Left kidney (tissue), 1 donor: ENCODE measurements at regions not wholly inside any gene's neighbourhood (a gene's known extent, or its start where the extent isn't known, plus 50 kb on each side); places are given as distances from the start of the nearest gene placed in this dataset.
"Not testable (repeated sequence)": the region's sequence is repeated elsewhere in the genome, so short reads cannot be mapped to it uniquely, and the experiment has no call there.

Experiments
- DNase-seq: peaks from one replicate; pipeline ENCODE4 v3.0.0-alpha.2; 2013

DNA sequence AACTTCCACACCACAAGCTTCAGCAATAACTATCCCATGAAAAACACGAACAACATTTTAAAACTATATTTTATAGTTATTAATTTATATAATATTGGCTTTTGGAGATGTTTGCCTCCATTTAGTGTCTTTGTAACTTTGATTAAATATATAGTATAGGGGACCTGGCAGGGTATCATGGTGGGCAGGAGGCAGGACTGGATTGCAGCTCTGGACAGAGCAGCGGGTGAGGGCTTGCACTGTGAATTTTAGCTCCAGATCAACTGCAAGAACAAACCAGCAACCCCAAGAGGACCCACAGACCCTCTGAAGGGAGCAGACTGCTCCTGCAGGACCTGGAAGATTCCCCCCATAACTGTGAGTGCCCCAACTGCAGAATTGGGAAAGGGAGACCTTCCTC is 777.9 kb downstream of the KCNJ2 start:
- no peak for DNase-seq

GRCh38 chr17:70947636-70948565 is 778.6 kb downstream of the KCNJ2 start:
- no peak for DNase-seq

DNA sequence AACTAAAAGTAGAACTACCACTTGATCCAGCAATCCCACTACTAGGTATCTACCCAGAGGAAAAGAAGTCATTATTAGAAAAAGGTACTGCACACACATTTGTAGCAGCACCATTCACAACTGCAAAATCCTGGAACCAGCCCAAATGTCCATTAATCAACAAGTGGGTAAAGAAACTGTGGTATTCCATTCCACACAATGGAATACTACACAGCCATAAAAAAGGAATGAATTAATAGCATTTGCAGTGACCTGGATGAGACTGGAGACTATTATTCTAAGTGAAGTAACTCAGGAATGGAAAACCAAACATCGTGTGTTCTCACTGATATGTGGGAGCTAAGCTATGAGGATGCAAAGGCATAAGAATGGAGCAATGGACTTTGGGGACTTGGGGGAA is 783.8 kb downstream of the KCNJ2 start:
- DNase-seq: not testable (repeated sequence)

DNA sequence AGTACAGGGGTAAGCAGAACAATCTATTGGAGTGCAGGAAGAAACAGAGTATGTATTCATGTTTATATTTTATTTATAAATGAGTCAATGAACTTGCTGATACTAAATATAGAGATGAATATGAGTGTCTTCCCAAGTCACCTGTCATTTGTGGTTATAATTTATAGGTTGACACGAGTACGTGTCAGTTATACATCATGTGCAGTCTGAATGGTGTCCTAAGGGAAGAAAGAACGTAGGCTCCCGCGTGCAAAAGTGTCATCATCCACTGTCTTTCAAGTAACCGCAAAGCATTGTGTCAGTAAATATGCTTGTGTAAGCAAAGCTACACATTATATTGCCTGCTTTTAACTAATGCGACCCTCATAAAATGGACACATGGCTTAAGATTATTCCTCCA is 786.1 kb downstream of the KCNJ2 start:
- no peak for DNase-seq

GRCh38 chr17:70956726-70957125 is 787.4 kb downstream of the KCNJ2 start:
- no peak for DNase-seq

- no peak for DNase-seq
These were observed 792.0 kb downstream of the KCNJ2 start for GRCh38 chr17:70961341-70961740.

DNA sequence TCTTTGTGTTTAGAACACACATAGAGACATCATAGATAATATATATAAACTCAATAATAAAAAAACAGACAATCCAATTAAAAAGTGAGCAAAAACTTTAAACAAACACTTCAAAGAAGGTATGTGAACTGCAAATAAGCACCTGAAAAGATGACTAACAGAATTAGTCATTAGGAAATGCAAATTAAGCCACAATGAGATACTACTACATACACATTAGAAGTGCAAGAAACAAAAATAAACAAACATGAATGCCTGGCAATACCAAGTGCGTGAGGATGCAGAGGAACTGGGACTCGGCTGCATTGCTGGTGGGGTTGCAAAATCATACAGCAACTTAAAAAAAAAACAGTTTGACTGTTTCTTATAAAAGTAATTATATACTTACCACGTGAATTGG is 799.0 kb downstream of the KCNJ2 start:
- no peak for DNase-seq

- DNase-seq: no peak
These were observed 800.2 kb downstream of the KCNJ2 start for GRCh38 chr17:70969521-70970034.

DNA sequence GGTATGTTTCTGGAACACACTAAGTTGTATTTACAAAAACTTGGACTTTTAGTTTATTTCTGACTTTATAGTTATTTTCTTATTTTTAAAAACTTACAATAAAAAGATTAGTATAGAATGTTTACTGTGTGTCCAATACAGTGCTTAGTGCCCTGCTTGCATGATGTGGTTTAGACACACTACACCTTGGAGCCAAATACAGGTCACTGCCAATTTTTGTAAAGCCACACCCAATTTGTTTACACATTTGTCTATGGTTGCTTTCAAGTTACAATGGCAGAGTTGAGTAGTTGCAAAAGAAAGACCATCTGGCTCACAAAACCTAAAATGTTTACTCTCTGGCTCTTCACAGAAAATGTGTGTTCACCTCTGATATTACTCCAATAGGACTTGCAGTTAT is 807.1 kb downstream of the KCNJ2 start:
- no peak for DNase-seq

DNA sequence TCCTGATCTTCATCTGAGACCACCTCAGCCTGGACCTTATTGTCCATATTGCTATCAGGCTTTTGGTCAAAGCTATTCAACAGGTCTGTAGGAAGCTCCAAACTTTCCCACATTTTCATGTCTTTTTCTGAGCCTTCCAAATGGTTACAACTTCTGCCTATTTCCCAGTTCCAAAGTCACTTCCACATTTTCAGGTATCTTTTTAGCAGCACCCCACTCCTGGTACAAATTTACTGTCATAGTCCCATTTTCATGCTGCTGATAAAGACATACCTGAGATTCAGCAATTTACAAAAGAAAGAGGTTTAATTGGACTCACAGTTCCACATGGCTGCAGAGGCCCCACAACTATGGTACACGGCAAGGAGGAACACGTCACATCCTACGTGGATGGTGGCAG is 815.5 kb downstream of the KCNJ2 start:
- no peak for DNase-seq

GRCh38 chr17:70987867-70988340 is 818.6 kb downstream of the KCNJ2 start:
- no peak for DNase-seq

- no peak for DNase-seq
These were observed 819.3 kb downstream of the KCNJ2 start for GRCh38 chr17:70988622-70989021.

GRCh38 chr17:70989280-70989679 is 819.9 kb downstream of the KCNJ2 start:
- no peak for DNase-seq

- DNase-seq: no peak
These were observed 824.9 kb downstream of the KCNJ2 start for GRCh38 chr17:70994194-70994593.

DNA sequence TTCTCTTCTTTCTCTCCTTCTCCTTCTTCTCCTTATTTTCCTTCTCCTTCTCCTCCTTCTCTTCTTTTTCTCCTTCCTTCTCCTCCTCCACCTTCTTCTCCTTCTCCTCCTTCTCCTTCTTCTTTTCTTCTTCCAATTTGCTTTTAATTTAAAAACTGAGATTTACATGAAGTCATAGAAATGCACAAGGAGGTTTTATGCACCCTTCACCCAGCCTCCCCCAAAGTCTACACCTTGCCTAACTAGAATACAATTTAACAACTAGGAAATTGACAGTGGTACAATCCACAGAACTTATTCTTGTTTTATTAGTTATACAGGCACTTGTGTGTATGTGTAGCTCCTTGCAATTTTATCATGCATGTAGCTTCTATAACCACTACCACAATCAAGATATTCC is 826.7 kb downstream of the KCNJ2 start:
- DNase-seq: no peak

DNA sequence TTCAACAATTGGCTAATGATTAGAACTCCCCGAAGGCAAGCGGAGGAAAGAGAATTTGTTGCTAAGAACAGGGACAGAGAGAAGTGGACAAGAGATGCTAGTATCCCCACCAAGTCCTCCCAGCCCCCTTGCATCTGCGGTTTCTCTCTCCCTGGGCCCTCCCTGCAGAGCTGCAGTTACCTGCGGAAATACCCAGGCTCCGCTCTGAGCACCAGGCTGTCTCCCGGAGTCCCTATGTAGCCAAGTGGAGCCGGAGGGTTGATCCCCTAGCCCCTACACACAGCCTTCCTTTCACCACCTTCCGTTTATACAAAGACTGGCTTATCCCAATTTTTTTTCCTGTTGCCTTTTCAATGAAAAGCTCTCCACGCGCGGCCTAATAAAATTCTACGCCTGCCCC is 834.4 kb downstream of the KCNJ2 start:
- DNase-seq: no peak

- DNase-seq: no peak
These were observed 835.1 kb downstream of the KCNJ2 start for GRCh38 chr17:71004413-71004812.

- no peak for DNase-seq
These were observed 842.1 kb downstream of the KCNJ2 start for GRCh38 chr17:71011391-71011790.

GRCh38 chr17:71019699-71020098 is 850.4 kb downstream of the KCNJ2 start:
- no peak for DNase-seq

DNA sequence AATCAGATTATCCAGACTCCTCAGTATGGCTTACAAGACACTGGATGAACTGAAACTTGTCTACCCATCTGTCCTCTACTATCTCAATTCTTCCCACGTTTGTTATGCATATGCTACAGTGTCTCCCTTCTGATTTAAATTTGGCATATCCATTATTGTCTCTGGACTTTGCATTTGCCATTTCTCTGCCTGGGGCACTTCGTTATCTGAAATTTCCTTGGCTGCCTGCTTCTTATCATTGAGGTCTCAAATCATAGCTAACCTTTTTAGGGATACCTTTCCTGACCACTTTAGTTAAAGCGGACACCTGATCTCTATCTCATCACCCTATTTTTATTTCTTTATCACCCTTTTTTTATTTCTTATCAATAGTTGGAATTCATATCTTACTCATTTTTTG is 853.4 kb downstream of the KCNJ2 start:
- no peak for DNase-seq

GRCh38 chr17:71023249-71024030 is 854.1 kb downstream of the KCNJ2 start:
- DNase-seq: peak; percentile 77

GRCh38 chr17:71024172-71024571 is 854.8 kb downstream of the KCNJ2 start:
- DNase-seq: peak; percentile 14

DNA sequence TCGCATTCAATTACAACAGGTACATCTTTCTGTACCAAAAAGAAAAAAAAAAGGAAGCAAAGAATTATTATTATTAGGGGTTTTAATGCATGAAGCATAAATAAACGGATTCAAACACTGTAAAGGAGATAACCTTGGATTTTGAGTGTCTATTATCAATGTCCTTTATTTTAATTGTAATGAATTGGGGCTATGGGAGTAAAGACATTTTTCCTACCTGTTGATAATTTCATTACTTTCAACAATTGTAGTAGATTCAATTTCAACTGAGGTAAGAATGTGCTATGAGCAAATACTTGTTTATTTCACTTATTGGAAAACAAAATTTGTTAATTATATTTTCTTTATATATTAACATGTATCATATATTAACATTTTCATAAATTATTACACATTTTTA is 855.6 kb downstream of the KCNJ2 start:
- DNase-seq: no peak
